ENCODE measurements at regions not wholly inside any gene's neighbourhood (a gene's known extent, or its start where the extent isn't known, plus 50 kb on each side); places are given as distances from the start of the nearest gene placed in this dataset.

GRCh38 chr1:238340989-238341388 is 450.3 kb upstream of the ZP4 start (continued):
- TF ChIP-seq CBX2 (IDR thresholded peaks at IDR 0.05; ENCODE audit: low read depth, low read length) (no peak), CBX2 (CRISPR knock-in tag; IDR thresholded peaks at IDR 0.05; ENCODE audit: low read depth) (no peak), SP2 (CRISPR knock-in tag; IDR thresholded peaks at IDR 0.05) (no peak), ZNF468 (CRISPR knock-in tag; IDR thresholded peaks at IDR 0.05) (no peak)

GRCh38 chr1:238336531-238336930 is 445.8 kb upstream of the ZP4 start:
- intact Hi-C loops (cut with micrococcal nuclease; ENCODE audit: unreplicated experiment) = no loop called here
- FAIRE-seq = no peak

More at GRCh38 chr1:238336531-238336930, 445.8 kb upstream of the ZP4 start:
- Histone ChIP-seq H3K79me2 (ENCODE audit: insufficient read depth, low read length) (no peaks in the 10 kb centered on the region), H3K9me3 (ENCODE audit: low read length) (peaks cover 87% of the 10 kb centered on the region), H3K4me2 (ENCODE audit: low read depth, low read length) (no peak overlapping the region), H3K27ac (ENCODE audit: extremely low read length, insufficient read depth, low read length) (no peak overlapping the region), H3K27me3 (ENCODE audit: control insufficient read depth in 1 of 2, insufficient read depth in 2 of 2, low read length in 2 of 2) (no peaks in the 10 kb centered on the region; a peak in 1 of 5 replicates), H4K20me1 (ENCODE audit: insufficient read depth, low read length) (no peaks in the 10 kb centered on the region), H3K9ac (ENCODE audit: insufficient read depth, low read depth, low read length) (no peak overlapping the region), H2AFZ (ENCODE audit: low read length) (no peak overlapping the region), H3K4me1 (ENCODE audit: insufficient read depth, low read length) (no peaks in the 10 kb centered on the region), H3K4me3 (replicated peaks in 1 of 3; ENCODE audit: insufficient read depth in 1 of 3, low read depth in 2 of 3, low read length in 3 of 3) (no peak overlapping the region), H3K36me3 (replicated peaks in 1 of 2; ENCODE audit: control insufficient read depth in 1 of 2, insufficient read depth in 2 of 2, low read length in 2 of 2) (no peaks in the 10 kb centered on the region)
- no peak for ATAC-seq
- POLR2A ChIA-PET = no interaction called here
- CTCF ChIA-PET (ENCODE audit: low intra/inter-chr PET ratio, low total read pairs) = no interaction called here
- DNase-seq (ENCODE audit: low spot score) = no peak
- in situ Hi-C loops (cut with HindIII; ENCODE audit: extremely low pct_ligation_motif_present, low pct_unique_long_range_greater_than_20kb) = no loop called here
- TF ChIP-seq ELK4 (CRISPR knock-in tag; IDR thresholded peaks at IDR 0.05; ENCODE audit: borderline replicate concordance) = no peak
- no peak for TF ChIP-seq CHD2 (IDR thresholded peaks at IDR 0.05; ENCODE audit: low read depth, low read length)
- TF ChIP-seq GATAD2A (CRISPR knock-in tag; IDR thresholded peaks at IDR 0.05) = no peak
- no peak for TF ChIP-seq HOXD1 (CRISPR knock-in tag; IDR thresholded peaks at IDR 0.05)
- WGBS (ENCODE audit: low lambda C conversion rate) = 31% methylated on average over 7 of the region's 7 CpGs
- no TSS peak for BruUV-seq (replicated peaks)
